Tibial artery (tissue), 4 donors: ENCODE measurements at regions not wholly inside any gene's neighbourhood (a gene's known extent, or its start where the extent isn't known, plus 50 kb on each side); places are given as distances from the start of the nearest gene placed in this dataset.
"Not testable (repeated sequence)": the region's sequence is repeated elsewhere in the genome, so short reads cannot be mapped to it uniquely, and the experiment has no call there.

Experiments used
- DNase-seq, 2 donors: peaks; one replicate each; pipeline ENCODE4 v3.0.0-alpha.2; 2019
- H3K27ac ChIP-seq, 2 donors: fragments of 200-600 bp; sonication (generic) in 1 of 2; 1 replicate in 1 of 2; 2 replicates in 1 of 2; pipeline ENCODE4 v1.5.1; 2018 to 2019; ENCODE audit warnings: mild to moderate bottlenecking in 1 of 2
- H3K27me3 ChIP-seq, 2 donors: fragments of 200-600 bp; sonication (generic) in 1 of 2; one replicate each; pipeline versions ENCODE4 v1.5.1 to v1.6.0; 2016 to 2019
- H3K36me3 ChIP-seq, 3 donors: fragments of 200-600 bp; sonication (generic) in 2 of 3; one replicate each; pipeline ENCODE4 v1.5.1; 2016 to 2019; ENCODE audit warnings: mild to moderate bottlenecking in 2 of 3
- H3K4me1 ChIP-seq, 4 donors: fragments of 200-600 bp; sonication (generic) in 2 of 4; 1 replicate in 3 of 4; 2 replicates in 1 of 4; pipeline ENCODE4 v1.5.1; 2016 to 2019
- H3K4me3 ChIP-seq, 2 donors: fragments of 200-600 bp; sonication (generic) in 1 of 2; 1 replicate in 1 of 2; 2 replicates in 1 of 2; pipeline ENCODE4 v1.5.1; 2018 to 2019; ENCODE audit warnings: mild to moderate bottlenecking in 2 of 2
- H3K9me3 ChIP-seq, 3 donors: fragments of 200-600 bp; sonication (generic) in 1 of 3; one replicate each; pipeline ENCODE4 v1.5.1; 2016 to 2019
- CTCF ChIP-seq, 2 experiments: fragments of 200-600 bp in 1 of 2; fragments of 450-650 bp in 1 of 2; IDR thresholded peaks; one replicate each; pipeline ENCODE4 v1.5.1; 2017 to 2019; ENCODE audit warnings: antibody characterized with exemption in 2 of 2, mild to moderate bottlenecking in 1 of 2, moderate library complexity in 1 of 2
- intact Hi-C: fragments of 100-400 bp; cut with DNase I; formaldehyde crosslinking; loops from one replicate; pipeline ENCODE4 v1.15.0; 2023; ENCODE audit warnings: low total_unique reads

DNA sequence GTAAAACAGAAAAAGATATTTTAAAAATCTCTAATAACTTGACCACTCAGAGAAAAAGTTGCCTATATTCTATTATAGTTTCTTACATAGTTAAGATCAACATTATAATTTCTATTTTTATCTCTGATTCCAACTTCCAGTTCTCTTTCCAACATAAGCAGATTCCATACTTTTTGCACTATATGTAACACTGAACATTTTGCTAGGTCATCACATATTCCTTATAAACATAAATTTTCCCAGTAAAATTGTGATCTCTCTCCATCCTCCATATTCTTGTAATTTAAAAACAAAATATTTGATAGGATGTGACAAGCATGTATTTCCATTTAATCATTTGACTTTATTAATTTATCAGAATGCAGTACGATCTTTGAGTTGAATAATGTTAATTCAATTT is 170.4 kb upstream of the THSD7A start:
- Histone ChIP-seq H3K36me3 (no peaks in the 10 kb centered on the region), H3K9me3 (peaks cover 0 to under 1% (median 0%) of the 10 kb centered on the region in 3 donors), H3K27ac (no peak overlapping the region), H3K4me3 (no peak overlapping the region), H3K4me1 (no peaks in the 10 kb centered on the region), H3K27me3 (no peaks in the 10 kb centered on the region)
- TF ChIP-seq CTCF (IDR thresholded peaks at IDR 0.05), result no peak
- intact Hi-C loops, result no loop called here
- no peak for DNase-seq

DNA sequence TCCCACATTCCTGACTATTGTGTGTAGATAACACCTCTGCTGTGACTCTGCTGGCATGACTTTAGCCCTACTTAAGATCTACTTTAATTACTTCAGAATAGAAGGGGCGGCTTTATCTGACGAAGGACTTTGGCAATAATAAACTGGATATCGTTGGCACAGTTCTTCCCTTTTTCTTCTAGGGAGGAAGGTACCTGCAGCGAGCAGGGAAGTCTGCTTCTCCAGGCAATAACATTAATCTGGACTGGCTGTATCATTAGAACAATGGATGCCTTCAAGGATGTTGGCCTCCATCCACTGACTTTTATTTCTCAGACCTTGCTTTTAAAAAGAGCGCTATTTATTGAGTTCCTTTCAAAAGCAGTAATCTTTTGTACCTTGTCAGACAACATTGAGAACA is 172.6 kb upstream of the THSD7A start:
- Histone ChIP-seq H3K4me3 (no peak overlapping the region), H3K27me3 (no peaks in the 10 kb centered on the region), H3K9me3 (no peaks in the 10 kb centered on the region), H3K36me3 (no peaks in the 10 kb centered on the region), H3K27ac (no peak overlapping the region), H3K4me1 (no peaks in the 10 kb centered on the region)
- TF ChIP-seq CTCF (IDR thresholded peaks at IDR 0.05), result no peak
- no peak for DNase-seq
- intact Hi-C loops, result no loop called here

DNA sequence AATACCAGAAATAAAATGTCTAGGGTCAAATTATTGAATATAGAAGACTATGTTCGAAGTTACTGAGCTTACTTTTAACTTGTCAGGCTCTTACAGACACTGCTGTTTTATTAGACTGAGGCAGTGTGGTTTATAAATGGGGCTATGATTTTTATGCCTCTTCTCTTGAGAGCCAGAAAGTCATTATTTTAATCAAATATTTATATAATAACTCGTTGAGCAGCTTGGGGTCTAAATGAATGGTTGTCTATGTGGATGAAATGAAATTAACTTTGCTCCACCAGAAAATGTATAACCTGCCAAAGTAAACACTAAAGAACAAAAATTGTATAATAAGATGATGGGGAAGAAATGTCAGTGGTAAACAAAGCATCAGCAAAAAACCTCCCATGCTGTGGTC is 175.6 kb upstream of the THSD7A start:
- H3K27ac ChIP-seq, result no peak overlapping the region

DNA sequence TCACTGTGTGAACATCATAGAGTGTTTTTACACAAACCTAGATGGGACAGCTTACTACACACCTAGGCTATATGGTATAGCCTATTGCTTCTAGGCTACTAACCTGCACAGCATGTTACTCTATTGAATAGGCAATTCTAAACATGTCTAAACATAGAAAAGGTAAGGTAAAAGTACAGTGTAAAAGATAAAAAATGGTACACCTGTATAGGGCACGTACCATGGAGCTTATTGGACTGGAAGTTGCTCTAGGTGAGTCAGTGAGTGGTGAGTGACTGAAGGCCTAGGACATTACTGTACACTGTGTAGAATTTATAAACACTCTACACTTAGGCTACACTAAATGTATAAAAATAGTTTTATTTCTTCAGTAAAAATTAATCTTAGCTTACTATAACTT is 182.0 kb upstream of the THSD7A start:
- H3K4me1 ChIP-seq, result no peaks in the 10 kb centered on the region
- no peaks in the 10 kb centered on the region for H3K9me3 ChIP-seq
- intact Hi-C loops, result no loop called here
- no peaks in the 10 kb centered on the region for H3K36me3 ChIP-seq
- no peak overlapping the region for H3K27ac ChIP-seq
- H3K27me3 ChIP-seq, result no peaks in the 10 kb centered on the region
- no peak for DNase-seq
- no peak overlapping the region for H3K4me3 ChIP-seq
- no peak for TF ChIP-seq CTCF (IDR thresholded peaks at IDR 0.05)

More for the DNA sequence above, 175.6 kb upstream of the THSD7A start:
- no peaks in the 10 kb centered on the region for H3K9me3 ChIP-seq
- TF ChIP-seq CTCF (IDR thresholded peaks at IDR 0.05), result no peak
- no peaks in the 10 kb centered on the region for H3K4me1 ChIP-seq
- no peaks in the 10 kb centered on the region for H3K36me3 ChIP-seq
- no peaks in the 10 kb centered on the region for H3K27me3 ChIP-seq
- no peak overlapping the region for H3K4me3 ChIP-seq
- intact Hi-C loops, result no loop called here
- no peak for DNase-seq

DNA sequence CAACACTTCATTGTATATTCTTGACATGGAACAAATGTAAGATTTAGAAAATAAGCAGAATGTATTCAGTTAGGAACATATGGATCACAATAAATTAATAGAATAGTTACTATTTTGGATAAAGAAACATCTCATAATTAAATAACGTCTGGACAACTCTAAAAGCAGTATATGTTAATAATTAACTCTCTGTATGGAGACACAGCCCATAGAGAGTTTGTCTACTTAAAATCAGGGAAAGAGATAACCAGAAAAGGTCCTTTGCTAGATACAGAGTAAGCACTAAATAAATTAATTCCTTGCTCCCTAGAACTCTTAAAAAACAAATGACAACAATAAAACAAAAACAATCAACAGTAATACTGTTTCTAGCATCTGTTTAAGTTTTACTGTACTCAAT is 184.4 kb upstream of the THSD7A start:
- intact Hi-C loops, result no loop called here
- TF ChIP-seq CTCF (IDR thresholded peaks at IDR 0.05), result no peak

GRCh38 chr7:12017046-12017445 is 185.0 kb upstream of the THSD7A start:
- H3K27ac ChIP-seq, result no peak overlapping the region
- intact Hi-C loops, result no loop called here

More for the DNA sequence above, 184.4 kb upstream of the THSD7A start:
- no peaks in the 10 kb centered on the region for H3K4me1 ChIP-seq
- H3K27me3 ChIP-seq, result no peaks in the 10 kb centered on the region
- no peak overlapping the region for H3K4me3 ChIP-seq
- no peaks in the 10 kb centered on the region for H3K36me3 ChIP-seq
- H3K27ac ChIP-seq, result no peak overlapping the region
- DNase-seq, result no peak
- H3K9me3 ChIP-seq, result no peaks in the 10 kb centered on the region

DNA sequence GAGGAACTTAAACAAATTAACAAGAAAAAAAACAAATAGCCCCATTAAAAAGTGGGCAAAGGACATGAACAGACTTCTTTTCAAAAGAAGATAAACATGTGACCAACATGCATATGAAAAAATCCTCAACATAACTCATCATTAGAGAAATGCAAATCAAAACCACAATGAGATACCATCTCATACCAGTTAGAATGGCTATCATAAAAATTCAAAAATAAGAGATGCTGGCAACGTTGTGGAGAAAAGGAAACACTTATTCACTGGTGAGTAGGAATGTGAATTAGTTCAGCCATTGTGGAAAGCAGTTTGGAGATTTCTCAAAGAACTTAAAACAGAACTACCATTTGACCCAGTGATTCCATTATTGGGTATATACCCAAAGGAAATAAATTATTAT is 189.1 kb upstream of the TMEM106B start:
- H3K4me1 ChIP-seq, H3K4me3 ChIP-seq, H3K36me3 ChIP-seq, DNase-seq, H3K27ac ChIP-seq, intact Hi-C loops, H3K9me3 ChIP-seq, H3K27me3 ChIP-seq: not testable (repeated sequence)

More at GRCh38 chr7:12017046-12017445, 185.0 kb upstream of the THSD7A start:
- DNase-seq, result no peak
- H3K4me1 ChIP-seq, result no peaks in the 10 kb centered on the region
- H3K36me3 ChIP-seq, result no peaks in the 10 kb centered on the region
- no peaks in the 10 kb centered on the region for H3K27me3 ChIP-seq
- H3K9me3 ChIP-seq, result no peaks in the 10 kb centered on the region
- H3K4me3 ChIP-seq, result no peak overlapping the region
- TF ChIP-seq CTCF (IDR thresholded peaks at IDR 0.05), result no peak
